HG02678 (cell line): ENCODE measurements at regions not wholly inside any gene's neighbourhood (a gene's known extent, or its start where the extent isn't known, plus 50 kb on each side); places are given as distances from the start of the nearest gene placed in this dataset.

Experiments
- ATAC-seq: cut with Tn5 transposase; IDR thresholded peaks from one replicate; pipeline ENCODE4 v1.9.1; 2021; ENCODE audit warnings: mild to moderate bottlenecking, moderate library complexity; ENCODE audit not compliant: unreplicated experiment

DNA sequence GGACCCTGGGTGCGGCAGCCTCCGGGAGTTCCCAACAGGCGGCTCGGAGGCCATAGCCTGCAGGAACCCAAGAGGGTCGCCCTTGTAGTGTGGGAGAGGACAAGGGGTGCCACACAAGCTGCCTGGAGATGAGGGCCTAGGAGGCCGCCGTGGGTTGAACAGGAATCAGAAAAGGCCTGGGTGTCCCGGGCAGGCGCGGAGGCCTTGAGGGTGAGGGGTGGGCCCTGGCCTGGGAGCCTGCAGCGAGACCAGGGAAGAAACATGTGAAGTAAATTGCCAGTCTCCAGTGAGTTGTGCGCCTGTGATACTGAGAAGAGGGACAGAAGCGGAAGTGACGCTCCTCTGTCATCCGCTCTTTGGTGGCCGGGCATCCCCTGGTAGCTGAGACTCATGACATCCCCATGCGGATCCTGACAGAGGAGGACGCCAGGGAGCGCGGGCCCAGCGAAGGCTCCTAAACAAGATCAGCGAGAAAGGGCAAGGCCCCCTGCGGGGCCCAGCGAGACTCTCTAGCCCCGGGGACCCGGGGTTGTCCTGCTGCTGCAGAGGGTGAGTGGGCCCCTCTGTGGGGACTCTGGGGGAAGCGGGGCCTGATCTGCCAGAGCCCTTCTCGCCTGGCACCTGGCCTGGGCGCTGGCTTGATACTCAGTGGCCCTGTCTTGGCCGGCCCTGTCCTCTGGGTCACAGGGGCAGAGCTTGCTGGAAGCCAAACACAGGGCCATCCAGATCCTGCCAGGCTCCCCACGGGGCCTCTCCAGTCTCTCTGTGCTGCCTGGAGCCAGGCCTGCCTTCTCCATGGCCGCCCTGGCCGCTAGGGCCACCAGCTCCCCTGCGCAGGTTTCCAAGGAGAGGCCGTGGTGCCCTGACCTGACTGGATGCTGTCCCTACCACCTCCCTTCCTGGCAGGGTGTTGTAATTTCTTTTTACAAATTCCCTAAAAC lies 788.4 kb downstream of the TLE4 start:
- ATAC-seq = no peak

DNA sequence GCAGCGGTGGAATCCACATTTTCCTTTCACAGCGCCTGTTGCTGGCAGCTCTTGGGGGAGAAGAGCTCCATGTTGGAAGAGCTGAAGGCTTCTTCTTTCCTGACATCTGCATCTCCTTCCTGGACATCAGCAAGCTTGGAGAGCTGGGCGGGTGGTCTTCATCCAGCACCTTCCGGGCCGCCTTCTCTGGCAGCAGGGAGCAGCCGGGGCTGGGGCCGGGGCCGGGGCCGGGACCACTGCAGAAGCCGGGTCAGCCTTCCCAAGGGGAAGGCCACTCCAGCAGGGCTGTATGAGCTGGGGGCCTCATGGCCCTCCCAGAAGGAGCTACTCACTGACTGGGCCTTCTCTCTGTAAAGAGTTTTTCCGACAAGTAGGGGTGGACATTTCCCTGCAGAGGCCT lies 787.5 kb downstream of the TLE4 start:
- ATAC-seq = no peak

DNA sequence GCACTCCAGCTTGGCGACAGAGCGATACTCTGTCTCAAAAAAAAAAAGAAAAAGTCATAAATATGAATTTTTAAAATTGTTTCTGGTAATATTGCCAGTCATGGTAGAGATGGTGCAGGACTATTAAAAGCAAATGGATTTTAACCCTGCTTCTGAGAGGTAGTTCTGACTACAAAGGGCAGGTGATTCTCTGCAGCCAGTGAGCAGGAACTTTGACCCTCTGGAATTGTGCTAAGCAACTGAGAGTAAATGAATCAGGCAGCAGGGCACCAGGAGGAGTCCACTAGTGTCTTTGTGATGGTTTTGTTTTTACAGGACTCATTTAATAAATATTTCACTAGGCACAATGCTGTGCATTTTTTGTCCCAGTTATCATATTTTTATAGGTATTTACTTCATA lies 781.2 kb downstream of the TLE4 start:
- ATAC-seq = no peak

DNA sequence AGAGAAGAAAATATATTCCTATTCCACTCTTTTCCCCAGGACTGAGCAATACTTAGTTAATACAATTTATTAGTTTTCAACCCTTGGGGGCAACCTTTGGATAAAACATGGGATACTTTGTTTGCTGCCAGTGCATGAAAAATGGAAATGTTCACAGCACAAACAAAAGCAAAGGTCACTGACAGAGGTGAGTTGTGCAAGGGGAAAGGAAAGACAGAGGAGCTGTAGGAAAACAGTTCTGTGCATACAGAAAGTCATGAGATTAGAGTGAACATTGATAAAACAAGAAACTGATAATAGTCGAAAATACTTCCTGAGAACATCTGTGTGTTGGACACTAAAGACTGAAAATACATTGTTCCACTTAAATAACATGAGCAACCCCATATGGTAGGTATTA lies 779.8 kb downstream of the TLE4 start:
- ATAC-seq = no peak

DNA sequence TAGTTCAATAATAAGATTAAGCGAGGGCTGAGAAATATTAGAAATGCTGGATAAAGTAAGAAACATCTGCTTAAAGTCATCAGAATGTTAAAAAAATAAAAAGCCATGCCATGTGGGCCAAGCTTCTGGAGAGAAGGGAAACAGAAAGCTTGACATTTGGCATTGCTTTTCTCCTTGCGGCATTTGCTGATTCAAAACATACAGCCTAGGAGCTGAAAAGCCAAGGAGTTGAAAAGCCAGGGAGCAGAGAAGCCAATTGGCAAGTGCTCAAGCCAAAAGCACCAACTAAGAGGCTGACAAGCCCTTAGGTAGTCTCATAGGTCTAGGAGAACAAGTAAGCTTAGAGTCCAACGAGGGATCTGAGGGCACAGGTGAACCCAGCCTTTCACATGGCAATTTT lies 754.3 kb downstream of the TLE4 start:
- no peak for ATAC-seq

DNA sequence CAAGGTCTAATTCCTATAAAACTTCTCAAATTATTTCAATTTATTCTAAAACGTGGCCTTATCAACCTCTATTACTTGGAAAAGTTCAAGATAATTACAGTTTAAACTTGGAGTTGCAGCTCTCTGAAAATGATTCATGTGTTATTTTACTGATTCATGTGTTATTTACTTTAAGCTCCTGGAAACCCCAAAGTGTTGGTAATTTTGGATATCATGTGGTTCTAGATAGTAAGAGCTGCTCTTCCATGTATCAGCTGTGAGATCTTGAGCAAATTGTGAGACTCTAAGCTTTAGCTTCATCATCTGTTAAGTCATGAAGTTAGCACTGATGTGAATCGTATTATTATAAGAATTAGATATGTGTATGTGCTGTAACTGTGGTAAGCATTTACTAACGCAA lies 749.2 kb downstream of the TLE4 start:
- ATAC-seq = no peak

DNA sequence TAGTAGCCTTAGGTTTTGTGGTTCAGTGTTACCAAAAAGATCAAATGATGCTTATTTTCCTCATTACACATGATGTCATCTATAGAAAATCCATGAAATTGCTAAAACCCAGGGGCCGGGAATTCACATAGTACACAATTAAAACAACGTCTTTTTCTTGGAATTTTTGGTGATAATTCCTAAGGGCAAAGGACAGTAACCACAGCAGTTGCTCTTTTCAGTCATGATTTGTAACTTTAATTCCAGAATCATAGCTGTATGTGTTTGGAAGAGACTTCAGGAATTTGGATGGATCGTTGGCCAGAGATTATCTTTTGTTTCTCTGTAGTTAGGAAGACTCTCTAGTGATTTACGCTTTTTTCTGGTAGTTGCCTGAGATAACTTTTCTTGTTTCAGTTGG lies 748.7 kb downstream of the TLE4 start:
- no peak for ATAC-seq

DNA sequence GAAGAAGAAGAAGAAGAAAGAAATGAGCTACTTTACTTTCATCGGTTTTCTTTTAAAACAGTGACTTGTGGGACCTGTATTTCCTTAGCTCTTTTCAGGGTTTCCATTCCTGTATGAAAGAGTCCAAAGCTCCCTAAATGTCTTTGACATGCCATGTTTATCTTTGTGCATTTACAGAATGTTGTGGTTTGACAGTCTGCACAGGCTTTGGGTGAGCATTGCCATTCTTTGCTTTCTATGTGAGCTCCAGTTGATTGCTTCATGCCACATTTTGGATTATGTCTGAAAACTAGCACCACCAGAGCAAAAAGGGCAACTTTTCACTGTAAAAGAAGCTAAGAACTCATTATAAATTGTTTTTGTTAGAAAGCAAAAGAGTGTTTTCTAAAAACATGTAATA lies 733.4 kb downstream of the TLE4 start:
- no peak for ATAC-seq

DNA sequence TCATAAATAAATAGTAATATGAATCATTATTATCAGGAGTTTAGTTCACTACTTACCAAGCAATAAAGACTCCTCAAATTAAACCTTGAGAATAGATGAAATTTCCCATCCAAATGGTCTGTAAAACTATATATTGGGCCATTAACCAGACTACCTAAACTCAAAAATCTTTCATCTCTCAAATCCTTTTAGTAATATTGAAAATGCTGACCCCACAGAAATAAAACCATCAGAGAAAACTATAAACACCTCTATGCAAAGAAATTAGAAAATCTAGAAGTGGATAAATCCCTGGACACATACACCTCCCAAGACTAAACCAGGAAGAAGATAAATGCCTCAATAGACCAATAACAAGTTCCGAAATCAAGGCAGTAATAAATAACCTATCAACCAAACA lies 723.2 kb downstream of the TLE4 start:
- ATAC-seq = no peak

DNA sequence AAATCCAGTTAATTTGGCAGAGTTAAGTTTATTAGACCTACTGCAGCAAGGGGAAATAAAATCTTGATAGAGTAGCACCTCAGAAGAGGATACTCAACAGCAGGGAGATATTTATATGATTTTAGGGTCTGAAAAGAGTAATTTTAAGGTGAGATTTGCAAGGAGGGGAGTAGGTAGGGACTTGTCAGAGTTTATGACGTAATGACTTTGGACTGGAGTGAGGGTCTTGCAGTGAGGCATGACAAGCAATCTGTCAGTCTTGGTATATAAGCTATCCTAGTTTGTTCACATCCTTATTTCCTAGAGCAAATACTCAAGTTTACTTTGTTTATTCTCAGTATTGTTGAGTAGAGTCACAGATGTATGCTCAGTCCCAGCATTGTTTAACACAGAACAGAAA lies 722.6 kb downstream of the TLE4 start:
- no peak for ATAC-seq

DNA sequence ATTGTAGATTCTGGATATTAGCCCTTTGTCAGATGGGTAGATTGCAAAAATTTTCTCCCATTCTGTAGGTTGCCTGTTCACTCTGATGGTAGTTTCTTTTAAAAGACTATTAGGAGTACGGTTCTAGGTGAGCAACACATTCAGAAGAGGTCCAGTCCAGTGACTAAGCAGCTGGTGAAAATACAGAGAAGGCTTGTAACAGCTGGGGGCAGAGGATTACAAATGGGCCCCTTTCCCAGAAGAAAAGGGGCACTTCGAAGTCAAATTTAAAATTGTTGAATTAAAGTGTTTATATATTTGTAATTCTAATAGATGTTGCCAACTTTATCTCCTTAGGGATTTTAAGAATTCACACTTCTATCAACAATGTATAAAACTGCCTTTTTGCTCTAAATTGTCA lies 720.5 kb downstream of the TLE4 start:
- no peak for ATAC-seq

DNA sequence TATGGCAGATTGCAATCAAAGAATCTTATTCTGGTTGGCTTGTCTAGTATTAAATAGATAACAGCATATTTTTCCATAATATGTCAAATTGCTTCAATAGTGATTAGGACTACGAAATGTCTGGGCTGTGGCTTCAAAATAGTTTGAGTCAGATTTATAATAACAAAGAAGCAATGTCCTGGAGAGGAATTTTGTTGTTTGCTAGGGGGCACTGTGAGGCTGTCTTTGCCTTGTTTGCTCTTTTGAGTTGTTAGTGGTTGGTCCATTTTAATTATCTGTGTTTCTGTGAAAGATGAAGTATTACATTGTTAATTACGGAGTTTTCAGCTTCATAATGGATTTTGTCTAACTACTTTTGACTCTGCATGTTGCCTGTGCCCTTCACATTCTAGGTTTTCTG lies 713.6 kb downstream of the TLE4 start:
- ATAC-seq = no peak

DNA sequence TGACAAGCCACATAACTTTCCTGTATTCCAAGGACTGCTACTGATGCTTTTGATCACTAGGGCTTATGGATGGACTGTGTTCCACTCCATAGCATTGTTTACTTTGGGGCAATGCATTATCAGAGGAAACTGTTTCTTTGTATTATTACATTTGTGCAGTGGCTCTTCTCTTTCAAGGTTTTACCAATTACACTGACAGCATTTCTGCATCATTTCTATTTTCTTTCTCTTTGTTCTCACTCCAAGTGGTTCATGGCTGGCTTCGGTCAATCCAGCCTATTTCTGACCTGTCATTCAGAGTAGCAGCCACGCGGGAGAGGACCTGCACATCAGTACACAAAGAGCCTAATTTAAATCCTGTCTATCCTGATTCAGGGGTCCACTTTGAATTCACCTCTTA lies 711.0 kb downstream of the TLE4 start:
- ATAC-seq = no peak

DNA sequence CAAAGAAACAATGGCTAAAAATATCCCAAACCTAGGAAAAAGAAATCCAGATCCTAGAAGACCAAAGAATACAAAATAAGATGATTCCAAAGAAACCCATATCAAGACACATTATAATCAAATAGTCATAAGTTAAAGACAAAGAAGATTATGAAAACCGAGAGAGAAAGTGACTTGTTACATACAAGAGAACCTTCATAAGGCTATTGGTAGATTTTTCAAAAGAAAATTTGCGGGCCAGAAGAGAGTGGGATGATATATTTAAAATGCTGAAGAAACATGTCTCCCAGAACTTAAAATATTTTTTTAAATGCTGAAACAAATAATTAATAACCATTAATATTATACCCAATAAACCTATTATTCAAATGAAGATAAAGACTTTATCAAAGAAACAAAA lies 687.3 kb downstream of the TLE4 start:
- no peak for ATAC-seq

DNA sequence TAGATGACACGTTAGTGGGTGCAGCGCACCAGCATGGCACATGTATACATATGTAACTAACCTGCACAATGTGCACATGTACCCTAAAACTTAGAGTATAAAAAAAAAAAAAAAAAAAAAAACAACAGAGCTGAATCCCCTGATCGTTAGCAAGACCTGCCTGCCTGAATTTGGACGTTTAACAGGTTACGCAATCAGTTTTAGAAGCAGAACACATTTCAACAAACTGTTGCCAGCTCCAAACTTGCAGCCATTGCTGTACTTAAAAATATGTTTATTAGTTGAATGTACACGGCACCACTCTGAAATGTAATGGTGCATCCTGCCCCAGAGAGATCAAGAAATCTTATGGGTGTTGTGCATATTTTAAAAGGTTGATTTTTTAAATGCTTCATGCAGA lies 680.0 kb downstream of the TLE4 start:
- ATAC-seq = no peak

DNA sequence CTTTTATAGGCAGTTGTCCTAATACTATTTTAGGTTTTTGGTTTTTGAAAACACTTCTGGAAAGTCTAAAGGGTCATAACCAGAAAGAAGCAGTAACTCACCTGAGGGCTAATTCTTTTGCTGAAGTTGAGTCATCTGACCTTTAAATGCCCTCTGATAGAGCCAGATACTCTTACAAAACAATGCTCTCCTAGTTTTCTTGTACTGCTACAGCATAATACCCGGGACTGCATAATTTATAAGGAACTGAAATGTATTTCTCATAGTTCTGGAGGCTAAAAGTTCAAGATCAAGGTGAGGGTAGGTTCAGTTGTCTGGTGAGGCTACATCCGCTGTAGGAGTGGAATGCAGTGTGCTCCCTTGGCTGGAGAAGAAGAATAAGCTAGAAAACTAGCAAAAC lies 670.3 kb downstream of the TLE4 start:
- ATAC-seq = no peak

DNA sequence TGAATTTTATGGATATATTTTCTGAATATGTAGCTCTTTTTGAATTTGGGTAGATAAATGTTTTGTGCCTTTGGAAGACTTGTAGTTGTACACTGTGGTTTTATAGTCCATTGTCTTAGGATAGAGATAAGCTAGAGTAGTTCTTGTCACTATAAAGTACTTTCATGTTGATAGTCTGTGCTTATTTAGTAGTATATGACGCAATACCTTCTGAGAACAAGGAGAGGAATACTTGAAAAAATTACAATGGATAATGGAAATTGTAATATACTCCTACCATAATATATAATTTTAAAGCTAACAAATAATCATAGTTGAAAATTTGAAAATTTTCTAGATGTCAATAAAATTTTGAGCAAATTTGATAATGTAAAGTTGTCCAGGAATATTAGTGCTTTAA lies 664.0 kb downstream of the TLE4 start:
- ATAC-seq = no peak

DNA sequence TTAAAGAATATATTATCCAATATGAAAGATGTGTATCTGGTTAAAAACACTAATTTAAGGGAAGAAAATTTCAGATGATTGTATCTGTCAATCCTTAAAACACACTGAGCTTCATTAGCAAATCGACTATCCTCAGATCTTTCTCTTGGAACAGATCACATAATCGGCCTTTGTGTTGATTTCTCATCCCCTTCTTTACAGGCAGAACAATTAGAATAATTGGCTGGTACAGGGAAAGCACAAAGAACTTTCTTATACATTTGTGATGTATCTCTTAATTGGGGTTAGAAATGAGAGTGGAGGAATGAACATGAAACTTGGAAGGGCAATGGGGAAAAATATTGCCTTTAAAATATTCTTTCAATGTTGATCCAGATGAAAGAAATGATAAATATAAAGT lies 662.1 kb downstream of the TLE4 start:
- no peak for ATAC-seq

DNA sequence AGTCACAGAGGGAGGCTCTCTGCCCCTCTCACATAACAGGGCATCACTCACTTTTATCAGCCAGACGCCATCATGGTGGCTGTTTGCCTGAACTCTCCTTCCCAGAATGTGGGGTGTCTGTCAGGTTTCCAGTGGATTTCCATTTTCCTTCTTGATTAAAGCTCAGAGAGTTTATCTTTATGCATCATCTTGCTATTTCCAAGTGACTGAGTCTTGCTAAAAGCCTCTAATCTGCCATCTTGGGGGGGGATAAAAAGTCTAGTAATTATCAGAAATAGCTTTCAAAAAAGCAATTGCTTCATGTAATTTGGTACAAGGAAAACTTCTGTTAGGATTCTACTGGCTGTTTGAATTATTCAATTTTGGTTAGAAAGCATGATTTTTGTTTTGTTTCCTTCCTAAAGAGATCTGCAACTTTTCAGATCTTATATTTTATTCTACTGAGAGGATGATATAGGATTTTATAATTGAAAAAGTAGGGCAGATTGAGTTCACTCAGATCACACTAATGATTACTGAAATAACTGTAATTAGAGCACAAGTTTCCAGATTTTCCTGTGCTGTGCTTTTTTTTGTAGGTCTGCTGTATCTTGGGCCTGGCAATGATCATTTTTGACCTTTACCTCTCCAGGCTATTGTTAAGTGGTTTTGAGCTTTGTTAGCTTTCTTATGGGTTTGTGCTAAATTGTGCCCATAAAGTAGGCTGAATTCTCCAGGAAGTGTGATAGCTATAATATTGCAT lies 661.5 kb downstream of the TLE4 start:
- no peak for ATAC-seq

DNA sequence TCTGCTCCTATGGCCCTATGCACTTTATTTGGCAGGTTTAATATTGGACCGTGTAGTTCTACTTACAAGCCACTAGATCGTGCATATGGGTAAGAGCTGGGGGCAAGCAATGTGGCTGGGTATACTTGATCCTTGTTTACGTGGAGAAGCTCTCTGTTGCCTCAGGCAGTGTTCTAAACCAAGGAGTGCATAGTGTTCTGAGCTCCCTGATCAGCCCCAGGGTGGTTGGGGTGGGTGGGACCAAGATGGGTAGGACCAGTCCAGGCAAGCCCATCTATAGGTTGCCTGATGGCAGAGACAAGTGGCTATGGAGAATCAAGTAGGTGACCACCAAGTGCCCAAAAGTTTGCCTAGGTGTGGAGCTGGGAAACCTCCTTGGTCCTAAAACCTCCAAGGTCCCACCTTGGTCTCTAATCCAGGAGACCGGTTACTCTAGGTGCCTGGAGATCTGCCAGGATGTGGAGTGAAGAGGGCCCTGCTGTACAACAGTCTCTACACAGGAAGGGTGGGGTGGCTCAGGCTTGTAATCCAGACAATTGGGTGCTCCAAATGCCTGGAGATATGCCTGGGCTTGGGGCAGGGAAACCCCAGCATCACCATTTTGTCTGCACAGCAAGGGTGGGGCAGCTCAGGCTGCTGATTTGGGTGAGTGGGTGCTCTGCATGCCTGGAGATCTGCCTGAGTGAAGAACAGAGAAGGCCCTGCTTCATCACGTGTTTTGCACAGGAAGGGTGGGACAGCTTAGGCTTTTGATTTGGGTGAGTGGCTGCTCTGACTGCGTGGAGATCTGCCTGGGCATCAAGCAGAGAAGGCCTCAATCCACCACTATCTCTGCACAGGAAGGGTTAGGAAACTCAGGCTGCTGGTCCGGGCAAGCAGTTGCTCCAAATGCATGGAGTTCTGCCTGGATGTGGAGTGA lies 659.8 kb downstream of the TLE4 start:
- ATAC-seq = no peak

DNA sequence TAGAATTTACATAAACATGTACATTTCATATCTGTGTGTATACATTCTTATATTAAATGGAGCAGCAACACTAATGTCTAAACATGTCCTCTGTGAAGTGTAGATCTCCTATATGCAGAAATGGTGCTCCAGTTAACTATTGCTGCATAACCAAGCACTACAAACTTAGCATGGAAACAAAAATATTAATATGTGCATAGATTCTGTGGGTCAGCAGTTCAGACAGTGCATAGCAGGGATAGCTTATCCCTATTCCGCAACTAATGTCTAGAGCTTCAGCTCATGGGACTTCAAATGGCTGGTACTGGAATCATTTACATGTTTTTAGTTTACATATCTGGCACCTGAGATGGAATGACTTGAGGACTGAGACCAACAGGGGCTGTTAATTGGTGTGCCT lies 652.1 kb downstream of the TLE4 start:
- ATAC-seq = no peak
